Mucosa of descending colon (tissue), 3 donors: ENCODE measurements at regions not wholly inside any gene's neighbourhood (a gene's known extent, or its start where the extent isn't known, plus 50 kb on each side); places are given as distances from the start of the nearest gene placed in this dataset.

Experiments used
- ATAC-seq: fragments of 200-7000 bp; cut with Tn5 transposase; one replicate; pipeline ENCODE4 v1.9.1; 2020; ENCODE audit warnings: mild to moderate bottlenecking, moderate library complexity
- DNase-seq, 3 donors: peaks; one replicate each; pipeline ENCODE4 v3.0.0-alpha.2; 2020
- H3K36me3 ChIP-seq: fragments of 200-600 bp; one replicate; pipeline ENCODE4 v1.8.0; 2021; ENCODE audit warnings: low read depth, mild to moderate bottlenecking
- H3K4me1 ChIP-seq: fragments of 200-600 bp; one replicate; pipeline ENCODE4 v1.8.0; 2021; ENCODE audit warnings: low read depth, mild to moderate bottlenecking
- H3K4me3 ChIP-seq: fragments of 200-600 bp; one replicate; pipeline ENCODE4 v1.8.0; 2021; ENCODE audit warnings: mild to moderate bottlenecking
- H3K9me3 ChIP-seq: fragments of 200-600 bp; one replicate; pipeline ENCODE4 v1.8.0; 2021; ENCODE audit warnings: mild to moderate bottlenecking
- intact Hi-C, 2 donors: fragments of 100-400 bp; cut with DNase I in 1 of 2; cut with micrococcal nuclease in 1 of 2; formaldehyde crosslinking; loops; one replicate each; pipeline versions ENCODE4 v1.11.0 to v1.11.1; 2022; cut with DNase I, micrococcal nuclease
- TF ChIP-seq, protein P1 (sequence below): fragments of 200-600 bp; IDR thresholded peaks from one replicate; pipeline ENCODE4 v1.8.0; 2022; ENCODE audit warnings: antibody characterized with exemption, mild to moderate bottlenecking
- donor health status: DM: no; HTN: no; CAD: no; lungs with moderate emphysema.
- donor health status: DM: no; HTN: no; CAD: no.
- donor health status: DM: no; HTN: yes; CAD: no.

DNA sequence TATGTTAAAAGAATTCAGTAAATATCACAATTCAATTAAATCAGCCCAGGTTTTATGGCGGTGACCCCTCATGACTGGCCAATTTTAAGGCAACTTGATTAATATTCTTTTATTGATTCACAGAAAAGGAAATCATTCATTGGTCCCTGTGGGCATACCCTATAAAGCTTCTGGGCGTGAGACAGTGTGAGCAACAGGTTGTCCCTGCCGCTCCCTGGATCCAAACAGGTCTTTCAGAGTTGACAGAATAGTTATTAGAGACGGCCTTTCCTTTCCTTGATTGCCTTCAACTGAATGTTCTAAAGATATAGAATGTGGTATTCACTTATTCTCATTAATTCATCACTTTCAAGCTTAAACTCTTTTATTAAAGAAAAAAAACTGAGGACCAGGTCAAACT lies 433.9 kb downstream of the KCNJ2 start:
- ATAC-seq (no peak), DNase-seq (no peak)
- TF ChIP-seq, protein P1, sequence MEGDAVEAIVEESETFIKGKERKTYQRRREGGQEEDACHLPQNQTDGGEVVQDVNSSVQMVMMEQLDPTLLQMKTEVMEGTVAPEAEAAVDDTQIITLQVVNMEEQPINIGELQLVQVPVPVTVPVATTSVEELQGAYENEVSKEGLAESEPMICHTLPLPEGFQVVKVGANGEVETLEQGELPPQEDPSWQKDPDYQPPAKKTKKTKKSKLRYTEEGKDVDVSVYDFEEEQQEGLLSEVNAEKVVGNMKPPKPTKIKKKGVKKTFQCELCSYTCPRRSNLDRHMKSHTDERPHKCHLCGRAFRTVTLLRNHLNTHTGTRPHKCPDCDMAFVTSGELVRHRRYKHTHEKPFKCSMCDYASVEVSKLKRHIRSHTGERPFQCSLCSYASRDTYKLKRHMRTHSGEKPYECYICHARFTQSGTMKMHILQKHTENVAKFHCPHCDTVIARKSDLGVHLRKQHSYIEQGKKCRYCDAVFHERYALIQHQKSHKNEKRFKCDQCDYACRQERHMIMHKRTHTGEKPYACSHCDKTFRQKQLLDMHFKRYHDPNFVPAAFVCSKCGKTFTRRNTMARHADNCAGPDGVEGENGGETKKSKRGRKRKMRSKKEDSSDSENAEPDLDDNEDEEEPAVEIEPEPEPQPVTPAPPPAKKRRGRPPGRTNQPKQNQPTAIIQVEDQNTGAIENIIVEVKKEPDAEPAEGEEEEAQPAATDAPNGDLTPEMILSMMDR, result no peak
- Histone ChIP-seq H3K4me3 (no peak overlapping the region), H3K4me1 (no peaks in the 10 kb centered on the region), H3K36me3 (no peaks in the 10 kb centered on the region), H3K9me3 (no peaks in the 10 kb centered on the region)
- intact Hi-C loops, result no loop called here

DNA sequence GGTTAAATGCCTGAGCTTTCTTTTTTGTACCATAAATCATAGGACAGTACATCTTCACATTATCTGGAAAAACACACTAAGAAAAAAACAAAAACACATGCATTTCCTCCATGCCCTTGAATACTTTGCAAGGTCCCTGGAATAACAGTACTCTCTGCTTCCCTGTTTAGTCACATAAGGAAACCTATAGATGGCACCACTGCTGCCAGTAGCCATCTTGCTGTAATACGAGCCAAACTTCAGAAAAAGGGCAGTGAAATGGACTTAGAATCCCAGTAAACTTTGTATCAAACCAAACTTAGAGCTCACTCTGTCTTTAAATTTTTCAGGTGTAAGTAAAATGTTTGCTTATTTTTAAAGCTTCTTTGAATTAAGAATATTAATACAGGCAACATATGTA lies 435.5 kb downstream of the KCNJ2 start:
- DNase-seq, result no peak
- TF ChIP-seq, protein P1, result no peak
- Histone ChIP-seq H3K9me3 (no peaks in the 10 kb centered on the region), H3K36me3 (no peaks in the 10 kb centered on the region), H3K4me3 (no peak overlapping the region), H3K4me1 (no peaks in the 10 kb centered on the region)
- intact Hi-C loops, result no loop called here
- no peak for ATAC-seq

DNA sequence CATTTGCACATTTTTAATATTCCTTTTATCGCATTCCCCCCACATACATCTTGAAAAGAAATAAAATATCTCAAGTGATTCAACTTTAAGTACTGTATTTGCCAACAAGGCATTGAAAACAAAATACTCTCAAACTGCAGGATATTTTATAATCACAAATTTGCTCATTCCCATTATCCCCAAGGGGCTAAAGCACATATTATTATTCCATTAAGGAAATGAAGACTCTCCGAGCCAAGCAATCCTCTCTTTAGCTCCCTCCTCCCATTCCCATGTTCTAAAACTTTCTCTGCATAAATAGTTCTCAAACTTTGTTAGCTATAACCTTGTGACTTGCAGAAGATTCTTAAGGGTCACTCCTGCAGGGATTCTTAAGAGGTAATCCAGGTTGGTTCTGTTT lies 436.8 kb downstream of the KCNJ2 start:
- DNase-seq, result no peak

DNA sequence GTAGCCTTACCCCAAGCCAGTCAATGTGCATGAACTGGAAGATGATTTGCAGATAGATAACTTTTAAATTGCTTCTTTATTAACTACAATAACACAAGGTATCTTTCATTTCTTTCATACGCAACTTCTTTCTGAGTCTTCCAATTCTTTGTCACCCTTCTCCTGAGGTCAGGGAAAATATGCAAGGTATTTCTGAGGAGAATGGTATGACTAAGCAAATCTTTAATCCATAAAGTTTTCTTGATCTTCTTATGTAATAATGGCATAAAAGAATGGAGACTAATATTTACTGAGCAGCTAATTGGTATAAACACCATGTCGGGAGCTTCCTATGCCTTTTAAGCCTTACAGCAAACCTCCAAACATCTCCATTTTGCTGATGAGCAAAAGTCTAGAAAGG lies 438.9 kb downstream of the KCNJ2 start:
- Histone ChIP-seq H3K4me1 (no peaks in the 10 kb centered on the region), H3K4me3 (no peak overlapping the region), H3K9me3 (no peaks in the 10 kb centered on the region), H3K36me3 (no peaks in the 10 kb centered on the region)
- ATAC-seq, result no peak
- TF ChIP-seq, protein P1, result no peak
- no peak for DNase-seq
- intact Hi-C loops, result no loop called here

More for the DNA sequence above, 436.8 kb downstream of the KCNJ2 start:
- no peaks in the 10 kb centered on the region for H3K9me3 ChIP-seq
- TF ChIP-seq, protein P1, result no peak
- intact Hi-C loops, result no loop called here
- no peak for ATAC-seq
- no peak overlapping the region for H3K4me3 ChIP-seq
- H3K36me3 ChIP-seq, result no peaks in the 10 kb centered on the region
- no peaks in the 10 kb centered on the region for H3K4me1 ChIP-seq

DNA sequence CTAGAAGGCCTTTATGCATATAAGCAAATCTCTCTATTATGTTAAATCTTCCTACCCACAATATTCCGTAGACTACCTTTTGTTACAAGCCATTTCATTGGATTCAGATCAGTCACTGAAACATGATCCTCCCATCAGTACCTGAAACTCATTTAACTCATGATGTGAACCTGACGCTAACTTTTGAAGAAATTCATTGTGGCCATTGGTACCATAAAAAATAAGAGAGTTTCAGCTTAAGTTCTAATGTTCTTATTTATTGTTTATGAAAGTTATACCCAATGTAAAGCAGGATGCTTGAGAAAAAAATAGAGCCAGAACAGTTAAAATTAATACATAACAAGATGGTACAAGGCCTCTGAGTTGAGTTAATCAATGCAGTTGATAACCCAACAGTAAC lies 439.6 kb downstream of the KCNJ2 start:
- no peak for ATAC-seq
- Histone ChIP-seq H3K36me3 (no peaks in the 10 kb centered on the region), H3K4me1 (no peaks in the 10 kb centered on the region), H3K9me3 (no peaks in the 10 kb centered on the region), H3K4me3 (no peak overlapping the region)
- intact Hi-C loops, result no loop called here
- DNase-seq, result no peak
- TF ChIP-seq, protein P1, result no peak

DNA sequence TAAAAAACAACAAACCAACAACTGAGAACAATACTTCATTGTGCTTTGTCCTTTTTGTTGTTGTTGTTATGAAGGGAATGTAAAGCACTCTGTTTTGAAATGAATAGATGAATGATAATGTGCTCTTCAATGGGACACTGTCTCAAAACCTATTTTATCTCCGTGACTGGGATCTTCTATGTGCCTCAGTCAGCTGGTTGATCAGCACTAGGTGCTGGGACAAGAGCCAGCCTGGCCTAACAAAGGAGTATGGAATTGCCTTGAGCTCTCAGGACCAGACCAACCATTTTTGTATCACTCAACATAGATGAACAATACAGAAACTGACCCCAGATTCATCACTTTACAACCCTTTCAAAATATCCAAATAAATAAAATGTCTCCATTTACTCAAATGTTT lies 440.2 kb downstream of the KCNJ2 start:
- H3K4me1 ChIP-seq, result no peaks in the 10 kb centered on the region
- TF ChIP-seq, protein P1, result no peak
- DNase-seq (no peak), ATAC-seq (no peak)
- H3K4me3 ChIP-seq, result no peak overlapping the region
- intact Hi-C loops, result no loop called here
- no peaks in the 10 kb centered on the region for H3K36me3 ChIP-seq
- H3K9me3 ChIP-seq, result no peaks in the 10 kb centered on the region
